Tibial nerve (tissue), 3 donors: ENCODE measurements at regions not wholly inside any gene's neighbourhood (a gene's known extent, or its start where the extent isn't known, plus 50 kb on each side); places are given as distances from the start of the nearest gene placed in this dataset.

Experiments
- CTCF ChIP-seq, 5 experiments: fragments of 200-600 bp in 3 of 5; fragments of 450-650 bp in 2 of 5; sonication (generic) in 3 of 5; IDR thresholded peaks; one replicate each; pipeline ENCODE4 v1.5.1; 2016 to 2019; ENCODE audit warnings: antibody characterized with exemption in 5 of 5, mild to moderate bottlenecking in 3 of 5, moderate library complexity in 2 of 5
- POLR2A ChIP-seq, 2 donors: fragments of 450-650 bp; IDR thresholded peaks; one replicate each; pipeline ENCODE4 v1.6.1; 2017; ENCODE audit warnings: antibody characterized with exemption in 2 of 2, mild to moderate bottlenecking in 2 of 2, moderate library complexity in 2 of 2

DNA sequence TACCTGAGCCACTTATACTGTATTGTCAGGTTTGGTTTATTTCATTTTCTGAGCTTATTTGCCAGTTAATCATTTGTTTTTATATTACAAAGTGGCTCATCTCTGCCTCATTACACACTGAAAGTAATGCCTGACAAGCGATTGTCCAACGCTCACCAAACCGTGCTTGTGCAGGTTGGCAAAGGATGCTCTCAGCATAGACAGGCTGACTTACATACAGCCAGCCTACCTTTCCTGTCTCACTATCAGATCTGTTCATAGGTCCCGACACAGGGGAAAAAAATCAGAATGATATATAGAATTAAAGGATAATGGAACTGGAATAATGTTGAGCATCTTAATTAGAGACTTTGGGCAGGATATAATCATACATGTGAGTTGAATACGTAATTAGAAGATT is 739.7 kb upstream of the RIOK2 start:
- TF ChIP-seq POLR2A (IDR thresholded peaks at IDR 0.05) (no peak), CTCF (IDR thresholded peaks at IDR 0.05) (no peak)
